Erythroblast (primary cell): ENCODE measurements at regions not wholly inside any gene's neighbourhood (a gene's known extent, or its start where the extent isn't known, plus 50 kb on each side); places are given as distances from the start of the nearest gene placed in this dataset.

Experiments used
- GATA1 ChIP-seq: IDR thresholded peaks from 2 replicates; pipeline ENCODE4 v1.6.1; 2011; ENCODE audit warnings: low read depth, mild to moderate bottlenecking, control low read depth, low read length, moderate library complexity
- POLR2A ChIP-seq: IDR thresholded peaks from 2 replicates; pipeline ENCODE4 v1.6.1; 2011; ENCODE audit warnings: mild to moderate bottlenecking, low read length

DNA sequence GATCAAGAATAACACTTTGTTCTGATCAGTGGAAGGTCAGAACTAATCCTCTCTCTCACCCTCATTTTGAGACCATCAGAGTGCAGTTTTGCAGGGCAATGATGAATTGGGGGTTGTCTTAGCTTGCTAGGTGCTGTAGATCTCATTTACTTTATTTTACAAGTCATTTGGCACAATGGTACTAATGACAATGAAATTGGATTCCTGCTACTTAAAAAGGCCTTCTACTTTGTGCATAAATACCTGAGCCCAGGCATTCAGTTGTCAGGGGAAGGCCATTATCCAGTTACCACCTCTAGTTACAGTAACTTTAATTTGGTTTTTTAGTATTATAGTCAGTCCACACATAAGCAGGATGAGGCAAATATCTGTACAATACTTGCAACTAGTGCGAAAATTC lies 240.0 kb downstream of the HDGFL1 start:
- TF ChIP-seq POLR2A, result no peak
- no peak for TF ChIP-seq GATA1
